GM12878 (cell line): ENCODE measurements at regions not wholly inside any gene's neighbourhood (a gene's known extent, or its start where the extent isn't known, plus 50 kb on each side); places are given as distances from the start of the nearest gene placed in this dataset.

Experiments used
- CREB1 ChIP-seq: IDR thresholded peaks from 2 replicates; pipeline ENCODE4 v1.6.1; 2012; ENCODE audit warnings: low read depth, mild to moderate bottlenecking, inconsistent platforms
- CTCF ChIP-seq, 3 experiments: IDR thresholded peaks in 2 of 3; conservative IDR thresholded peaks in 1 of 3; 2 replicates each; pipeline ENCODE4 v1.5.1; 2011; ENCODE audit warnings: low read depth in 3 of 3, low read length in 3 of 3, mild to moderate bottlenecking in 3 of 3, control low read depth in 2 of 3, moderate library complexity in 2 of 3, inconsistent platforms in 1 of 3, mixed read lengths in 1 of 3; ENCODE audit not compliant: control insufficient read depth in 2 of 3, insufficient read depth in 1 of 3; ENCODE audit errors: extremely low read depth in 1 of 3
- EZH2 ChIP-seq: IDR thresholded peaks from 2 replicates; pipeline ENCODE4 v1.6.1; 2012; ENCODE audit warnings: low read depth, mild to moderate bottlenecking, control low read depth, inconsistent platforms, low read length, borderline replicate concordance; ENCODE audit not compliant: control insufficient read depth
- FOXK2 ChIP-seq: fragments of 450-650 bp; IDR thresholded peaks from 2 replicates; pipeline ENCODE4 v1.6.1; 2017; ENCODE audit warnings: mild to moderate bottlenecking, moderate library complexity
- FOXM1 ChIP-seq: IDR thresholded peaks from 2 replicates; pipeline ENCODE4 v1.6.1; 2012; ENCODE audit warnings: low read depth, mild to moderate bottlenecking, inconsistent platforms, low read length, moderate library complexity
- MTA2 ChIP-seq: fragments of 450-650 bp; IDR thresholded peaks from 2 replicates; pipeline ENCODE4 v1.6.1; 2016; ENCODE audit warnings: low read depth, mild to moderate bottlenecking, moderate library complexity
- POLR2AphosphoS2 ChIP-seq: IDR thresholded peaks from 2 replicates; pipeline ENCODE4 v1.6.1; 2011; ENCODE audit warnings: low read depth, mild to moderate bottlenecking, low read length, improper control_type of control experiment, moderate library complexity
- RAD21 ChIP-seq: IDR thresholded peaks from 2 replicates; pipeline ENCODE4 v1.6.1; 2011; ENCODE audit warnings: mild to moderate bottlenecking, low read depth, low read length, moderate library complexity; ENCODE audit not compliant: insufficient read depth
- SMC3 ChIP-seq: IDR thresholded peaks from 2 replicates; pipeline ENCODE4 v1.6.1; 2011; ENCODE audit warnings: low read length, improper control_type of control experiment, borderline replicate concordance
- TAF1 ChIP-seq: IDR thresholded peaks from 2 replicates; pipeline ENCODE4 v1.6.1; 2011; ENCODE audit warnings: mild to moderate bottlenecking, low read depth, low read length, borderline replicate concordance
- USF2 ChIP-seq: IDR thresholded peaks from 2 replicates; pipeline ENCODE4 v1.6.1; 2011; ENCODE audit warnings: low read depth, low read length, improper control_type of control experiment, borderline replicate concordance
- ZNF24 ChIP-seq: fragments of 450-650 bp; IDR thresholded peaks from 2 replicates; pipeline ENCODE4 v1.6.1; 2017; ENCODE audit warnings: antibody characterized with exemption, mild to moderate bottlenecking
- TF ChIP-seq, protein P1 (sequence below): fragments of 450-650 bp; formaldehyde crosslinking; IDR thresholded peaks from 2 replicates; pipeline ENCODE4 v1.5.0; 2022; ENCODE audit warnings: mild to moderate bottlenecking, missing genetic modification characterization

- TF ChIP-seq CTCF (IDR thresholded peaks at IDR 0.05 in 2 of 3, conservative IDR thresholded peaks at IDR 0.05 in 1 of 3; ENCODE audit: control insufficient read depth in 2 of 3, extremely low read depth in 1 of 3, insufficient read depth in 1 of 3, low read depth in 3 of 3, low read length in 3 of 3) (no peak), MTA2 (no peak), TAF1 (no peak), FOXK2 (no peak), EZH2 (no peak), SMC3 (no peak), ZNF24 (no peak), RAD21 (no peak), FOXM1 (no peak), CREB1 (no peak), POLR2AphosphoS2 (no peak), USF2 (no peak)
- TF ChIP-seq, protein P1, sequence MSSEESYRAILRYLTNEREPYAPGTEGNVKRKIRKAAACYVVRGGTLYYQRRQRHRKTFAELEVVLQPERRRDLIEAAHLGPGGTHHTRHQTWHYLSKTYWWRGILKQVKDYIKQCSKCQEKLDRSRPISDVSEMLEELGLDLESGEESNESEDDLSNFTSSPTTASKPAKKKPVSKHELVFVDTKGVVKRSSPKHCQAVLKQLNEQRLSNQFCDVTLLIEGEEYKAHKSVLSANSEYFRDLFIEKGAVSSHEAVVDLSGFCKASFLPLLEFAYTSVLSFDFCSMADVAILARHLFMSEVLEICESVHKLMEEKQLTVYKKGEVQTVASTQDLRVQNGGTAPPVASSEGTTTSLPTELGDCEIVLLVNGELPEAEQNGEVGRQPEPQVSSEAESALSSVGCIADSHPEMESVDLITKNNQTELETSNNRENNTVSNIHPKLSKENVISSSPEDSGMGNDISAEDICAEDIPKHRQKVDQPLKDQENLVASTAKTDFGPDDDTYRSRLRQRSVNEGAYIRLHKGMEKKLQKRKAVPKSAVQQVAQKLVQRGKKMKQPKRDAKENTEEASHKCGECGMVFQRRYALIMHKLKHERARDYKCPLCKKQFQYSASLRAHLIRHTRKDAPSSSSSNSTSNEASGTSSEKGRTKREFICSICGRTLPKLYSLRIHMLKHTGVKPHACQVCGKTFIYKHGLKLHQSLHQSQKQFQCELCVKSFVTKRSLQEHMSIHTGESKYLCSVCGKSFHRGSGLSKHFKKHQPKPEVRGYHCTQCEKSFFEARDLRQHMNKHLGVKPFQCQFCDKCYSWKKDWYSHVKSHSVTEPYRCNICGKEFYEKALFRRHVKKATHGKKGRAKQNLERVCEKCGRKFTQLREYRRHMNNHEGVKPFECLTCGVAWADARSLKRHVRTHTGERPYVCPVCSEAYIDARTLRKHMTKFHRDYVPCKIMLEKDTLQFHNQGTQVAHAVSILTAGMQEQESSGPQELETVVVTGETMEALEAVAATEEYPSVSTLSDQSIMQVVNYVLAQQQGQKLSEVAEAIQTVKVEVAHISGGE (CRISPR knock-in tag): no peak
These were observed 143.1 kb upstream of the KCNMB2 start for GRCh38 chr3:178393146-178393545.
